PFSK-1 (cell line): ENCODE measurements at regions not wholly inside any gene's neighbourhood (a gene's known extent, or its start where the extent isn't known, plus 50 kb on each side); places are given as distances from the start of the nearest gene placed in this dataset.
A peak's percentile ranks its signal among the peaks of the same experiment; 100 is the strongest.

Experiments
- FOXP2 ChIP-seq: optimal IDR thresholded peaks from 2 replicates; pipeline ENCODE3; 2011; ENCODE audit warnings: borderline replicate concordance, control low read depth, inconsistent platforms; ENCODE audit not compliant: insufficient read depth; ENCODE audit errors: extremely low read length, extremely low read depth
- POLR2AphosphoS5 ChIP-seq: IDR thresholded peaks from 2 replicates; pipeline ENCODE4 v1.6.1; 2012; ENCODE audit warnings: low read depth, mild to moderate bottlenecking, control low read depth, low read length, moderate library complexity
- REST ChIP-seq, 2 experiments: IDR thresholded peaks; 2 replicates each; pipeline versions ENCODE4 v1.6.1 to v1.8.0; 2011 to 2012; ENCODE audit warnings: low read depth in 2 of 2, low read length in 2 of 2, control low read depth in 1 of 2, inconsistent platforms in 1 of 2, mild to moderate bottlenecking in 1 of 2, moderate library complexity in 1 of 2; ENCODE audit not compliant: insufficient read depth in 1 of 2
- SIN3A ChIP-seq: IDR thresholded peaks from 2 replicates; pipeline ENCODE4 v1.6.1; 2012; ENCODE audit warnings: mild to moderate bottlenecking, low read length, moderate library complexity, borderline replicate concordance; ENCODE audit not compliant: insufficient read depth
- TAF1 ChIP-seq: IDR thresholded peaks from 2 replicates; pipeline ENCODE4 v1.6.1; 2012; ENCODE audit warnings: low read length, control low read depth, borderline replicate concordance; ENCODE audit not compliant: insufficient read depth

DNA sequence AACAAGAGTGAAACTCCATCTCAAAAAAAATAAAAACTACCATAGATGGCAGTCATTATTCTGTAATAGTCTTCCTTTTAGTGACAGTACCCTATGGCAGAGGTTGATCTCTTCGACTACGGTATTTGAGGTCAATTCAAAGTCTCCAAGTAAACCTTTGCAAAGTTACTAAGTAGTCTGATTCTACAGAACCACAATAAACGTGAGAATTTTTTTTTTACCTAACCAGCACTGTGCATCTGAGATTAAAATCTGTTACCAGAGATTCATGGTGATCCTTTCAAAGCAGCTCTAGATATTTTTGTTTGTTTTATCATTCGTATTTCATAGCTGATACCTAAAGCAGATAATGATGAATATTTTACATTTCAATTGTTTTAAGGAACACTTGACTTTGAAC is 86.6 kb upstream of the CHD2 start:
- TF ChIP-seq REST (IDR thresholded peaks at IDR 0.05; ENCODE audit: insufficient read depth in 1 of 2, low read depth in 2 of 2, low read length in 2 of 2) (no peak), POLR2AphosphoS5 (no peak), SIN3A (no peak), TAF1 (no peak), FOXP2 (no peak)

GRCh38 chr15:92817339-92817886 is 82.7 kb upstream of the CHD2 start:
- no peak for TF ChIP-seq FOXP2
- TF ChIP-seq REST (IDR thresholded peaks at IDR 0.05; ENCODE audit: insufficient read depth in 1 of 2, low read depth in 2 of 2, low read length in 2 of 2), result no peak
- no peak for TF ChIP-seq TAF1
- no peak for TF ChIP-seq SIN3A
- no peak for TF ChIP-seq POLR2AphosphoS5

DNA sequence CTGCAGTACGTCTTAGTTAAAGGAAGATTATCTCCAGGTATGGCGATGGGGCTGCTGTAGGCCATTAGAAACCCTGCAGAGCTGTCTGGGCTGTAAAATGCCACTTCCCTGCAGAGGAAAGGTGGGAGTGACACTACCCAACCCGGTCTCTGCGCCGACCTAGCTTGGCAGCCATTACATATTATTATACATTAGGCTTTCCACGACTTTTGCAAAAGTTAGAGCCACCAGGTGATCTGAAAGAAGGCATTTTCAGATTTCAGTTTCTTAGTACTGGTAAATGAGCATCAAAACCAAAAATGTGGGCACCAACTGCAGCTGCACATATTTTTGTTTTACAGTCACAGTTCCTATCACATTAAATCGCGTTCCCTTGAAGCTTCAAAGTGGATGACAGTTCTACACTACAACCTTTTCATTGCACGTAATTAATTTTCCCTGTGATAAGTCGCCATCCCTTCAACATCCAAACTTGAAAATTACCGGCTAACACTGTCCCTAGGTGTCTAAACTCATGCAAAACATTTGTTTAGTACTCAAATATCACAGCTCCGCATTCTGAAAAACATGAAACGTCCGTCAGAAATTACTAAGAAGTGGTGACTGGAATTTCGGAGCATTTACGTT is 81.4 kb upstream of the CHD2 start:
- TF ChIP-seq SIN3A, result no peak
- no peak for TF ChIP-seq TAF1
- TF ChIP-seq POLR2AphosphoS5, result no peak
- no peak for TF ChIP-seq FOXP2
- no peak for TF ChIP-seq REST (IDR thresholded peaks at IDR 0.05; ENCODE audit: insufficient read depth in 1 of 2, low read depth in 2 of 2, low read length in 2 of 2)

DNA sequence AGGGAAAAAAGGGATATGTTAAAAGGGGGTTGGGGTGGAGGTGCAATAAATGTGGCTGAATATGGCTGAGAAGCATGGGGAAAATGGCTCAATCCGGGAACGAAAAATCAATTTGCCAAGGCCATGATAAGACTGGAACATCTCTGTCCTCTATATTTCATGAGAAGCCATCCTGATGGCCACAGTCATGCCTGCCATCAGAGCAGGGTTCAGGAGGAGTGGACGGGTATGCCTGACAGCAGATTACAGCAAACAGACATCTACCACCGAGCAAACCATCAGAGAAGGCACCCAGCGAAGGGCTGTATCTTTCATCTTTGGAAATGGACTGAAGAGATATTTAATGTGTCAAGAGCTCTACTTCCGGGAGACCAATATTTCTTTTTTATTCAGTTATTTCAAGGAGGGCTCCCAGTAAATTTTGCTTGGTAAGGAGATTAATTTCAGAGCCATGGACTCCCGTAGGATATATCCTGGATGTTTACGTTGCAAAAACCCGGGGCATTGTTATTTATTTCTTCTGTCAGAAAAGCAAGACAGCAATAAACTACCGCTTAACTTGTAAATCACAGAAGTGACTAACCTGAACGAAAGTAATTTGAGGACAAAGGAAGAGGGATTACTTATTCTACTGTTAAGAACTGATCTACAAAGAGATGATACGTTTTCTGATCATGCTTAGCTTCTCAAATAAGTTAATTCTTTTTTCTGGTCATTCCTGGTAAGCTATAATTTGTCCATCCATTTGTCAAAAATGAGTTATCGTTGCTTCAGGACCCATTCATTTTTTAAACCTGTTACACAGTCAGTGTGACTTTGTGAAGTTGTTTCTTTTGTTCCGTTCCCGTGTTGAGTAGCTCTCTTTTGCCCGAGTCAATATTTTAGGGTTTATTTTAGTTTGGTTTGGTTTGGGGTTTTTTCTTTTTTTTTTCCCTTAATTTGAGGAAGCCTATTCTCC is 80.6 kb upstream of the CHD2 start:
- no peak for TF ChIP-seq REST (IDR thresholded peaks at IDR 0.05; ENCODE audit: insufficient read depth in 1 of 2, low read depth in 2 of 2, low read length in 2 of 2)
- no peak for TF ChIP-seq POLR2AphosphoS5
- TF ChIP-seq TAF1, result 0 out of 2 replicates have a peak, but pooled peaks have one; percentile 1
